Suppressor macrophage treated with lipopolysaccharide for 1 hour (primary cell): ENCODE measurements at regions not wholly inside any gene's neighbourhood (a gene's known extent, or its start where the extent isn't known, plus 50 kb on each side); places are given as distances from the start of the nearest gene placed in this dataset.

Experiments used
- DNase-seq, 3 donors: peaks; one replicate each; pipeline ENCODE4 v3.0.0-alpha.2; 2020 to 2022

GRCh38 chr20:40738976-40739375 lies 49.9 kb upstream of the MAFB start:
- DNase-seq = no peak

- no peak for DNase-seq
Observed at GRCh38 chr20:40739841-40740240, 50.8 kb upstream of the MAFB start.

GRCh38 chr20:40741507-40742106 lies 52.6 kb upstream of the MAFB start:
- DNase-seq = peak; percentile 75 to 86 (median 86)

GRCh38 chr20:40743141-40743775 lies 54.2 kb upstream of the MAFB start:
- DNase-seq = no peak

- peak in 2 of 3 donors; percentile 44 to 49 for DNase-seq
Observed at GRCh38 chr20:40744072-40744817, 55.2 kb upstream of the MAFB start.

GRCh38 chr20:40744818-40745175 lies 55.8 kb upstream of the MAFB start:
- DNase-seq = no peak

GRCh38 chr20:40746251-40746650 lies 57.2 kb upstream of the MAFB start:
- DNase-seq = no peak

- DNase-seq = no peak
Observed at GRCh38 chr20:40748182-40748581, 59.1 kb upstream of the MAFB start.

- DNase-seq = no peak
Observed at GRCh38 chr20:40749985-40750506, 61.0 kb upstream of the MAFB start.

GRCh38 chr20:40750541-40751035 lies 61.6 kb upstream of the MAFB start:
- DNase-seq = peak in 1 of 3 donors; percentile 21

GRCh38 chr20:40753472-40753871 lies 64.4 kb upstream of the MAFB start:
- peak; percentile 26 to 46 (median 36) for DNase-seq

GRCh38 chr20:40754339-40754943 lies 65.4 kb upstream of the MAFB start:
- no peak for DNase-seq

- peak; percentile 23 to 41 (median 37) for DNase-seq
Observed at GRCh38 chr20:40757087-40757486, 68.1 kb upstream of the MAFB start.

GRCh38 chr20:40758790-40759189 lies 69.8 kb upstream of the MAFB start:
- no peak for DNase-seq

GRCh38 chr20:40760399-40760798 lies 71.4 kb upstream of the MAFB start:
- no peak for DNase-seq

GRCh38 chr20:40763646-40764295 lies 74.7 kb upstream of the MAFB start:
- no peak for DNase-seq

GRCh38 chr20:40765814-40766480 lies 76.9 kb upstream of the MAFB start:
- peak; percentile 50 to 54 (median 54) for DNase-seq

GRCh38 chr20:40766790-40767614 lies 78.0 kb upstream of the MAFB start:
- no peak for DNase-seq

- no peak for DNase-seq
Observed at GRCh38 chr20:40767615-40767924, 78.5 kb upstream of the MAFB start.

- no peak for DNase-seq
Observed at GRCh38 chr20:40768105-40768504, 79.1 kb upstream of the MAFB start.

- DNase-seq = peak; percentile 81 to 88 (median 84)
Observed at GRCh38 chr20:40769677-40770285, 80.7 kb upstream of the MAFB start.
